ENCODE measurements at regions not wholly inside any gene's neighbourhood (a gene's known extent, or its start where the extent isn't known, plus 50 kb on each side); places are given as distances from the start of the nearest gene placed in this dataset.

- CTCF ChIA-PET, result no interaction called here
- Histone ChIP-seq H3K36me3 (ENCODE audit: control insufficient read depth, insufficient read depth, low read length) (no peaks in the 10 kb centered on the region), H3K27me3 (ENCODE audit: control insufficient read depth, insufficient read depth, low read length) (no peaks in the 10 kb centered on the region), H3K4me3 (ENCODE audit: low read depth, low read length) (no peak overlapping the region)
- TF ChIP-seq CTCF (IDR thresholded peaks at IDR 0.05; ENCODE audit: insufficient read depth, low read depth, low read length), result no peak
- DNase-seq (ENCODE audit: low read depth), result no peak
- POLR2A ChIA-PET, result no interaction called here
Observed at GRCh38 chr3:176590722-176591121, 606.6 kb downstream of the TBL1XR1 start.

GRCh38 chr3:176587089-176587488 lies 610.2 kb downstream of the TBL1XR1 start:
- Histone ChIP-seq H3K4me3 (ENCODE audit: low read depth, low read length) (no peak overlapping the region), H3K36me3 (ENCODE audit: control insufficient read depth, insufficient read depth, low read length) (no peaks in the 10 kb centered on the region), H3K27me3 (ENCODE audit: control insufficient read depth, insufficient read depth, low read length) (no peaks in the 10 kb centered on the region)
- CTCF ChIA-PET, result no interaction called here
- DNase-seq (ENCODE audit: low read depth), result no peak
- TF ChIP-seq CTCF (IDR thresholded peaks at IDR 0.05; ENCODE audit: insufficient read depth, low read depth, low read length), result no peak
- POLR2A ChIA-PET, result no interaction called here

GRCh38 chr3:176584413-176585176 lies 612.7 kb downstream of the TBL1XR1 start:
- POLR2A ChIA-PET, result no interaction called here
- Histone ChIP-seq H3K4me3 (ENCODE audit: low read depth, low read length) (no peak overlapping the region), H3K36me3 (ENCODE audit: control insufficient read depth, insufficient read depth, low read length) (no peaks in the 10 kb centered on the region), H3K27me3 (ENCODE audit: control insufficient read depth, insufficient read depth, low read length) (no peaks in the 10 kb centered on the region)
- peak; percentile 38 for DNase-seq (ENCODE audit: low read depth)
- no peak for TF ChIP-seq CTCF (IDR thresholded peaks at IDR 0.05; ENCODE audit: insufficient read depth, low read depth, low read length)
- CTCF ChIA-PET, result interaction anchor here (0.9 kb wide), 1 partner anchor 9 kb away, joined by 3 read pairs; no protein-coding TSS in a partner anchor

- no peaks in the 10 kb centered on the region for H3K36me3 ChIP-seq (ENCODE audit: control insufficient read depth, insufficient read depth, low read length)
- ChIA-PET CTCF (interaction anchor here (0.5 to 0.8 kb wide), 2 partner anchors 10 to 388 kb away, joined by 3 read pairs; no protein-coding TSS in a partner anchor), POLR2A (no interaction called here)
- TF ChIP-seq CTCF (IDR thresholded peaks at IDR 0.05; ENCODE audit: insufficient read depth, low read depth, low read length), result no peak
- DNase-seq (ENCODE audit: low read depth), result no peak
- no peak overlapping the region for H3K4me3 ChIP-seq (ENCODE audit: low read depth, low read length)
- no peaks in the 10 kb centered on the region for H3K27me3 ChIP-seq (ENCODE audit: control insufficient read depth, insufficient read depth, low read length)
Observed at GRCh38 chr3:176583956-176584355, 613.3 kb downstream of the TBL1XR1 start.

- DNase-seq (ENCODE audit: low read depth), result no peak
- Histone ChIP-seq H3K27me3 (ENCODE audit: control insufficient read depth, insufficient read depth, low read length) (no peaks in the 10 kb centered on the region), H3K4me3 (ENCODE audit: low read depth, low read length) (no peak overlapping the region), H3K36me3 (ENCODE audit: control insufficient read depth, insufficient read depth, low read length) (no peaks in the 10 kb centered on the region)
- POLR2A ChIA-PET, result no interaction called here
- CTCF ChIA-PET, result no interaction called here
- TF ChIP-seq CTCF (IDR thresholded peaks at IDR 0.05; ENCODE audit: insufficient read depth, low read depth, low read length), result no peak
Observed at GRCh38 chr3:176581589-176581988, 615.7 kb downstream of the TBL1XR1 start.
